Spleen (tissue), 11 donors: ENCODE measurements at regions not wholly inside any gene's neighbourhood (a gene's known extent, or its start where the extent isn't known, plus 50 kb on each side); places are given as distances from the start of the nearest gene placed in this dataset.
"Not testable (repeated sequence)": the region's sequence is repeated elsewhere in the genome, so short reads cannot be mapped to it uniquely, and the experiment has no call there.

Experiments used
- DNase-seq: peaks from one replicate; pipeline ENCODE4 v3.0.0-alpha.2; 2020
- H3K27ac ChIP-seq, 8 donors: fragments of 200-600 bp; sonication (generic) in 7 of 8; 1 replicate in 4 of 8; 2 replicates in 4 of 8; pipeline versions ENCODE4 v1.5.0 to v1.8.0; 2016 to 2021; ENCODE audit warnings: inconsistent platforms in 4 of 8, mild to moderate bottlenecking in 4 of 8, moderate library complexity in 1 of 8
- H3K27me3 ChIP-seq, 7 donors: fragments of 200-600 bp; sonication (generic) in 6 of 7; replicated peaks in 1 of 7; 1 replicate in 4 of 7; 2 replicates in 3 of 7; pipeline versions ENCODE4 v1.5.0 to v1.8.0; 2016 to 2021; ENCODE audit warnings: inconsistent platforms in 3 of 7, mild to moderate bottlenecking in 1 of 7
- H3K36me3 ChIP-seq, 6 donors: fragments of 200-600 bp; sonication (generic) in 5 of 6; 1 replicate in 4 of 6; 2 replicates in 2 of 6; pipeline versions ENCODE4 v1.5.0 to v1.8.0; 2016 to 2021; ENCODE audit warnings: inconsistent platforms in 2 of 6
- H3K4me1 ChIP-seq, 6 donors: fragments of 200-600 bp; sonication (generic) in 5 of 6; 1 replicate in 3 of 6; 2 replicates in 3 of 6; pipeline versions ENCODE4 v1.5.0 to v1.8.0; 2016 to 2021; ENCODE audit warnings: inconsistent platforms in 3 of 6
- H3K4me3 ChIP-seq, 8 donors: fragments of 200-600 bp; sonication (generic) in 7 of 8; 1 replicate in 4 of 8; 2 replicates in 4 of 8; pipeline versions ENCODE4 v1.5.0 to v1.8.0; 2016 to 2021; ENCODE audit warnings: inconsistent platforms in 4 of 8, mild to moderate bottlenecking in 4 of 8, moderate library complexity in 2 of 8
- H3K9me3 ChIP-seq, 8 donors: fragments of 200-600 bp; sonication (generic) in 7 of 8; 1 replicate in 4 of 8; 2 replicates in 4 of 8; pipeline versions ENCODE4 v1.5.0 to v1.8.0; 2016 to 2021; ENCODE audit warnings: inconsistent platforms in 4 of 8
- CTCF ChIP-seq, 11 experiments: fragments of 200-600 bp in 7 of 11; fragments of 450-650 bp in 4 of 11; sonication (generic) in 4 of 11; IDR thresholded peaks in 8 of 11; conservative IDR thresholded peaks in 3 of 11; 1 replicate in 7 of 11; 2 replicates in 4 of 11; pipeline versions ENCODE4 v1.4.0 to v1.8.0; 2016 to 2021; ENCODE audit warnings: antibody characterized with exemption in 11 of 11, inconsistent platforms in 4 of 11, mild to moderate bottlenecking in 1 of 11
- POLR2A ChIP-seq, 3 donors: fragments of 450-650 bp; IDR thresholded peaks; one replicate each; pipeline ENCODE4 v1.5.1; 2017; ENCODE audit warnings: antibody characterized with exemption in 3 of 3, mild to moderate bottlenecking in 1 of 3
- POLR2AphosphoS5 ChIP-seq, 3 donors: sonication (generic); formaldehyde crosslinking; IDR thresholded peaks; one replicate each; pipeline ENCODE4 v1.5.1; 2017; ENCODE audit warnings: antibody characterized with exemption in 3 of 3
- WGBS, 5 donors: extraction: QIAGEN DNeasy Blood & Tissue Kit in 3 of 5; methylation state at CpG; one replicate each; pipeline versions ENCODE4 v1.1.5 to v1.1.7; 2013 to 2018; 5-methylcytosine and 5-hydroxymethylcytosine counted together
- intact Hi-C: fragments of 100-400 bp; cut with DNase I; formaldehyde crosslinking; loops from one replicate; pipeline ENCODE4 v1.15.0; 2023; ENCODE audit warnings: low total_unique reads
- donor health status: healthy with polysubstance abuse.
- donor health status: DM: no; HTN: no; CAD: no; lungs with moderate emphysema.
- donor health status: DM: no; HTN: no; CAD: no.
- donor health status: Bipolar disorder and iron deficiency.
- donor health status: healthy.
- donor health status: DM: no; HTN: no; CAD: no.
- donor health status: DM: yes; HTN: yes; CAD: no.

- Histone ChIP-seq H3K4me1 (no peaks in the 10 kb centered on the region), H3K9me3 (no peaks in the 10 kb centered on the region), H3K4me3 (no peak overlapping the region), H3K27ac (no peak overlapping the region), H3K36me3 (no peaks in the 10 kb centered on the region), H3K27me3 (no peaks in the 10 kb centered on the region)
- DNase-seq, result no peak
- intact Hi-C loops, result no loop called here
- TF ChIP-seq POLR2AphosphoS5 (IDR thresholded peaks at IDR 0.05), result no peak
- no peak for TF ChIP-seq POLR2A (IDR thresholded peaks at IDR 0.05)
- no peak for TF ChIP-seq CTCF (IDR thresholded peaks at IDR 0.05 in 8 of 11, conservative IDR thresholded peaks at IDR 0.05 in 3 of 11)
Observed at GRCh38 chr2:184452907-184453306, 145.4 kb upstream of the ZNF804A start.

DNA sequence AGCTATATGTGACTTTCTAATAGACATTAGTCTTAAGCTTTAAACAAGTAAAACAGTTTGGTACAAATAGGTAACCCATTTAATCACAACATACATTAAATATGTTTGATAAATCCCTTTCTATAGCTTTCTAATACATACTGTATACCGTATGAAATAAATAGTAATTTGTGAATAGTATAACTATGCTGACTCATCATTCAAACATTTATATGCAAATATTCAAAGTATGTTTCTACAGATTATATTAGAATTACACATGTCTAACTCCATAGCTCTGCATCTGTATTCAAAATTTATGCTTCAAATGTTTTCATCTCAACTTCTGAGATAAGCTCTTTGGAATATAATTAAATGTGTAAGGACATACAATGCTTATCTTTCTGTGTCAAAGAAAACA, 142.7 kb upstream of the ZNF804A start:
- WGBS, 5 donors, result 78 to 98% (median 92%) methylated on average over 1 of the region's 1 CpG
- TF ChIP-seq CTCF (IDR thresholded peaks at IDR 0.05 in 8 of 11, conservative IDR thresholded peaks at IDR 0.05 in 3 of 11), result no peak
- no peak for TF ChIP-seq POLR2AphosphoS5 (IDR thresholded peaks at IDR 0.05)
- no peak for TF ChIP-seq POLR2A (IDR thresholded peaks at IDR 0.05)
- H3K9me3 ChIP-seq, result no peaks in the 10 kb centered on the region
- H3K36me3 ChIP-seq, result no peaks in the 10 kb centered on the region
- H3K4me1 ChIP-seq, result no peaks in the 10 kb centered on the region
- H3K27me3 ChIP-seq, result no peaks in the 10 kb centered on the region
- H3K4me3 ChIP-seq, result no peak overlapping the region
- no peak for DNase-seq
- no peak overlapping the region for H3K27ac ChIP-seq
- intact Hi-C loops, result no loop called here

GRCh38 chr2:184456693-184457092, 141.6 kb upstream of the ZNF804A start:
- DNase-seq, H3K27me3 ChIP-seq, H3K36me3 ChIP-seq, H3K27ac ChIP-seq, intact Hi-C loops, H3K4me3 ChIP-seq, H3K9me3 ChIP-seq, H3K4me1 ChIP-seq: not testable (repeated sequence)
- WGBS, 5 donors, result 92 to 98% (median 94%) methylated on average over 10 of the region's 10 CpGs

DNA sequence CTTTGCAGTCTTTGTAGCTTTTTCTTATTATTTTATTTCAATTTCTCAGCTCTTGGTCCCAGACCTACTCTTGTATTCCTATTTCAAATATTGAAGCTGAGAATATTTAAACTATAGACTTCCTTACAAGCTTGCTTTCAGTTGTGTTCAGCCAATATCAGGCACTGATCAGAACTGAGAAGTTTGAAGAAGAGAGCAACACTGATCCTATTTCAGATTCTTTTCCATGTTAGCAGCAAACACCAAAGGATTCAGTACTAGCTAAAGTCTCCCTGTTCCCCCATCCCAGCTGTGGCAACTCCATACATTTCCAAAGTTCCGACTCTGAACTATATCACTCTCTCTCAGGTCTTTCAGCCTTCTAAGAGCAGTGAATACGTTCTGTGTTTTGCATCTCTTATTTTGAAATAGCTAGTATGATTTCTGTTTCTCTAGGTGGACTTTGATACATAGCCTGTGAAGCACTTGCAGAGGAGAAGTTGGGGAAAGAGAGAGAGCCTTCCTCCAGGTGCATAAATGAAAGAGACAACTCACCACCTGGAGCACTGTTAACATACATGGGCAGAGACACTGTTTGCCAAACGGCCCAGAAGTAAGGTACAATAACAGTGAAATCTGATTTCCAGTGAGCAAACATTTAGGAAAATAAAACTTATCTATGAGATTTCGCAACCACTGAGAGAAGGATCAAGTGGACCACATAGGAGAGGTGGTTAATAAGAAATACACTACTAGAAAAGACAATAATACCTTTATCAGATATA, 135.0 kb upstream of the ZNF804A start:
- DNase-seq, result no peak
- H3K27me3 ChIP-seq, result no peaks in the 10 kb centered on the region
- 46 to 74% (median 64%) methylated on average over 4 of the region's 4 CpGs for WGBS, 5 donors
- intact Hi-C loops, result no loop called here
- no peaks in the 10 kb centered on the region for H3K36me3 ChIP-seq
- H3K4me3 ChIP-seq, result no peak overlapping the region
- TF ChIP-seq POLR2A (IDR thresholded peaks at IDR 0.05) (no peak), CTCF (IDR thresholded peaks at IDR 0.05 in 8 of 11, conservative IDR thresholded peaks at IDR 0.05 in 3 of 11) (no peak), POLR2AphosphoS5 (IDR thresholded peaks at IDR 0.05) (no peak)
- peaks cover 0 to 5% (median 0%) of the 10 kb centered on the region in 8 donors for H3K9me3 ChIP-seq
- H3K27ac ChIP-seq, result no peak overlapping the region
- H3K4me1 ChIP-seq, result no peaks in the 10 kb centered on the region

DNA sequence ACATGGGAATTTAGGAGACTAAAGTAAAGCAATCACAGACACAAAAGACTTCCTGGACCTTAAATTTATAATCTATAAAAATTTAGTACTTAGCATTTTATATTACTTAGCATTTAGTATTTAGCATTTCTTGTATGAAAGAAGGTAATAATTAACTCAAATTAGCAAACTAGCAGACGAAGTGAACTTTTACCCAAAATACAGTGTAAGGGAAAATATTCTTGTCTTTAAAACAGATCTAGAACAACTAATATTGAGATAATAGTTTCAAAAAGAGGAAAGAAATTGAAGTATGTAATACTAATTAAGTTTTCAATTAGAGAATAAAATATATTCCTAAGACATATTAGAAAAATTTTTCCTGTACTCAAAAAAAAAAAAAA, 134.5 kb upstream of the ZNF804A start:
- H3K4me1 ChIP-seq, result no peaks in the 10 kb centered on the region
- intact Hi-C loops, result no loop called here

More for the DNA sequence above, 134.5 kb upstream of the ZNF804A start:
- H3K27me3 ChIP-seq, result no peaks in the 10 kb centered on the region
- WGBS, 5 donors, result 70 to 90% (median 81%) methylated on average over 1 of the region's 1 CpG
- TF ChIP-seq POLR2AphosphoS5 (IDR thresholded peaks at IDR 0.05) (no peak), CTCF (IDR thresholded peaks at IDR 0.05 in 8 of 11, conservative IDR thresholded peaks at IDR 0.05 in 3 of 11) (no peak), POLR2A (IDR thresholded peaks at IDR 0.05) (no peak)
- H3K4me3 ChIP-seq, result no peak overlapping the region
- H3K27ac ChIP-seq, result no peak overlapping the region
- peaks cover 0 to 5% (median 0%) of the 10 kb centered on the region in 8 donors for H3K9me3 ChIP-seq
- no peak for DNase-seq
- no peaks in the 10 kb centered on the region for H3K36me3 ChIP-seq
